GM12875 (cell line): ENCODE measurements at regions not wholly inside any gene's neighbourhood (a gene's known extent, or its start where the extent isn't known, plus 50 kb on each side); places are given as distances from the start of the nearest gene placed in this dataset.

Experiments
- H3K4me3 ChIP-seq: one replicate; pipeline ENCODE4 v1.5.1; 2011; ENCODE audit warnings: low read depth, low read length, control low read depth
- CTCF ChIP-seq: IDR thresholded peaks from 2 replicates; pipeline ENCODE4 v1.5.1; 2011; ENCODE audit warnings: low read depth, mild to moderate bottlenecking, control low read depth, inconsistent platforms, low read length, moderate library complexity, borderline replicate concordance; ENCODE audit not compliant: insufficient read depth

GRCh38 chr20:1803932-1804501 lies 91.2 kb upstream of the SIRPA start:
- H3K4me3 ChIP-seq = peak overlapping the region; percentile 46
- no peak for TF ChIP-seq CTCF

GRCh38 chr20:1803061-1803931 lies 91.9 kb upstream of the SIRPA start:
- no peak for TF ChIP-seq CTCF

DNA sequence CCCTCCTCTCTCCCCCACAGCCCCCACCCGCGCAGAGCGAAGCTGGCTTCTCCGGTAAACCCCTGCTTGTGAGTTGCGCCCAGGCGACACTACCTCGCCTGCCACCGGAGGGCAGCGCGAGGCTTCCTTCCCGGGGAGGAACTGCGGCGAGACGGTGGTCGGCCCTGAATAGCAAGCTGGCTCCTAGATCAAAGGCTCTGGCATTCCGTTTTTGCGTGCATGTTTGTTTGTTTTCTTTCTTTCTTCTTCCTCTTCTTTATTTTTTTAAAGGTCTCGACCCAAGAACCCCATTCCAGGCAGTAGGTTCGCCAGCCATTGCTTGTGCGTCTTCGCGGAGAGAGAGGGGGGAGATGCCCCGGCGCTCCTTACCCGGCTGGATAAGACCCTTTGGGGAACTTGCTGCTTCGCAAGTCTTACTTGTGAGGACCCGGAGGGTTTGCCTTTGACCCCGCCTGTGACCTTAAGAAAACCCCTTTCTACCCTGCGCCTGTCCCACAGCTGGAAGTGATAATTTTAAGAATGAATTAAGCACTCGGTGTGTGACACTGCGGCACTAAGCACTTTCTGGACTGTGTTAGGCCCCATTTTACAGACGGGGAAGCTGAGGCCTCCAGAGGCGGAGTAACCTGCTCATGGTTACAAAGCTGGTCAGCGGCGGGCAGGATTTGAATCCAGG lies 92.7 kb upstream of the SIRPA start:
- H3K4me3 ChIP-seq = peak overlapping the region; percentile 46
- peak; percentile 73 for TF ChIP-seq CTCF

More at GRCh38 chr20:1803061-1803931, 91.9 kb upstream of the SIRPA start:
- H3K4me3 ChIP-seq = peak overlapping the region; percentile 46

DNA sequence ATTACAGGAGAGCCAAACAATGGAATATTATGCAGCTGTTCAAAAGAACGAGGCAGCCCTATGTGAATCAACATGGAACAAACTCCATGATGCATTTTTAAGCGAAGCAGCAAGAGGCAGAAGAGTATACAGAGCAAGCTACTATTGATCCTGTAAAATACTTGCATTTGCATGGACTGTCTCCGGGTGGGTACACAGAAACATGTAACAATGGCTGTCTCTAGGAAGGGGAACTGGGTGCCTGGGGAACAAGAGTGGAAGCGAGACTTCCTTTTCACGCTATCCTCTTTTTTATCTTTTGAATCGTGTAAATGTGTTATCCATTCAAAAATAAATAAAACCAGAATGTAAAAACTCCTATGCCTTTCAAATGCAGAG lies 93.3 kb upstream of the SIRPA start:
- H3K4me3 ChIP-seq = no peak overlapping the region
- no peak for TF ChIP-seq CTCF

DNA sequence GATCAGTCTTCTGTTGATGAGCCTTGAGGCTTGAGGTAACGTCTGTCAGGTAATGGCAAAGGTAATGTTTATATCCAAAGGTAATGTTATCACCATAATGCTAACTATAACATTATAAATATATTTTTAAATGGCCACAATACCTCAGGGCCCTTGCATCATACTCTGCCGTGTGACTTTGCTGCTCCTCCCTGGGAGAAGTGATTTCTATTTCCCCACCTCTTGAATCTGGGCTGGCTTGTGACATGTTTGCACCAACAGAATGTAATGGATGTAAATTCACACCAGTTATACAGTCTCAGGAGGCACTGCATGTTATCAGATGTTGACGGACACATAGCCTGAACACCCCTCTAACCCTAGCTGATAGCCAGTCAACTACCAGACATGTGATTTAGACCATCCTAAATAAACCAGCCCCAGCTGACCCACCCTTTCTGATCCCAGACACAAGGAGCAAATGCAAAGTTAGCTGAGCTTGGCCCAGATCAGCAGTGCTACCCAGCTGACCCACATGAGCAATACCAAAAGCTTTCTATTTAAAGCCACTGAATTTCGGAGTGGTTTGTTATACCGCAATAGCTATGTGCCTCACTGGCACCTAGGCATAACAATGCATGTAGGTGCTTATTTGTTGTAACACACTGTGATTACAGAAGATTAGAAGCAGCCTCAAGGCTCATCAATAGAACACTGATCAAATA lies 93.8 kb upstream of the SIRPA start:
- H3K4me3 ChIP-seq = no peak overlapping the region
- no peak for TF ChIP-seq CTCF

GRCh38 chr20:1800777-1801176 lies 94.4 kb upstream of the SIRPA start:
- TF ChIP-seq CTCF = peak; percentile 24; the same call in 1 of the 2 replicates
- H3K4me3 ChIP-seq = no peak overlapping the region
